Stimulated activated CD4-positive, alpha-beta T cell treated with anti-CD3 and anti-CD28 coated beads, TNF-alpha, amount 100 ng/mL, for 1 hour (primary cell): ENCODE measurements at regions not wholly inside any gene's neighbourhood (a gene's known extent, or its start where the extent isn't known, plus 50 kb on each side); places are given as distances from the start of the nearest gene placed in this dataset.

Experiments used
- DNase-seq, 3 donors: peaks; one replicate each; pipeline ENCODE4 v3.0.0-alpha.2; 2020; ENCODE audit warnings: low read depth in 3 of 3, low spot score in 1 of 3

GRCh38 chr12:130254461-130255276 lies 83.0 kb upstream of the PIWIL1 start:
- no peak for DNase-seq

- DNase-seq, result no peak
These were observed 78.8 kb upstream of the PIWIL1 start for GRCh38 chr12:130258863-130259262.

DNA sequence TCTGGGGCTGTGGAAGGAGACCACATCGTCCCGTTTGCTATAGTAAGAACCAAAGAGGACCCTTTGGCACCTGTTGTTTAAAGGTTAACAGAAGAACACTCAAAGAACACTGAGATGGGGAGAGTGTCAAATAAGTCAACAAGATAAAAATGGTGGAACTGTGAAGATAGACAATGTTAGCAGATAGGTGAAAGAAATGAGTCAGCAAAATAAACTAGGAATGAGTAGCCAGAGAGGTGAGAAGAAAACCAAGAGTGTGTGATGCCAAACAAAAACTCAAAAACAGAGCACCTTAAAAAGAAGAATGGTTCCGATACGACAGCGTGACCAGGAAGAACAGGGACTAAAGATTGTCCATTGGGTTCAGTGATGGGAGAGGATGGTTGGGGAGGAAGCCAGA lies 74.7 kb upstream of the PIWIL1 start:
- no peak for DNase-seq

GRCh38 chr12:130263996-130264395 lies 73.7 kb upstream of the PIWIL1 start:
- no peak for DNase-seq

GRCh38 chr12:130266751-130267150 lies 70.9 kb upstream of the PIWIL1 start:
- DNase-seq, result no peak

- DNase-seq, result no peak
These were observed 57.5 kb upstream of the PIWIL1 start for GRCh38 chr12:130280231-130280630.

DNA sequence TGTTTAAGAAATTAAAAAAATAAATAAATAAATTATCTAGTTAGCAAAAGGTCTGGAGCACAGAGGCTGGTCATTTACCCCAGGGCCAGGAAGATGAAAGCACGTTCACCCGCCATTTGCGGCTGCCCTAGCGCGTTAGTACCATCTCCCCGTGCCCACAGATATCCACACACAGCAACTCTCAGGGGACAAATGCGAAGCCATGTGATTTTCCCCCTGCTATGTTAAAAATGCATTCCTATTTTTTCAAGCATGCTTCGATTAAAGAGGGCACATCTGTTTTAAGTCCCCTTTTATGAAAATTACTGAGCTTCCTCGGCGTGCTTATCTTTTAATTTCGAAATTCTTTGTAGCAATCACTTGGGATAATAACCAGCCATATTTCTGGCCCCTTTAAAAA lies 56.9 kb upstream of the PIWIL1 start:
- DNase-seq, result no peak

DNA sequence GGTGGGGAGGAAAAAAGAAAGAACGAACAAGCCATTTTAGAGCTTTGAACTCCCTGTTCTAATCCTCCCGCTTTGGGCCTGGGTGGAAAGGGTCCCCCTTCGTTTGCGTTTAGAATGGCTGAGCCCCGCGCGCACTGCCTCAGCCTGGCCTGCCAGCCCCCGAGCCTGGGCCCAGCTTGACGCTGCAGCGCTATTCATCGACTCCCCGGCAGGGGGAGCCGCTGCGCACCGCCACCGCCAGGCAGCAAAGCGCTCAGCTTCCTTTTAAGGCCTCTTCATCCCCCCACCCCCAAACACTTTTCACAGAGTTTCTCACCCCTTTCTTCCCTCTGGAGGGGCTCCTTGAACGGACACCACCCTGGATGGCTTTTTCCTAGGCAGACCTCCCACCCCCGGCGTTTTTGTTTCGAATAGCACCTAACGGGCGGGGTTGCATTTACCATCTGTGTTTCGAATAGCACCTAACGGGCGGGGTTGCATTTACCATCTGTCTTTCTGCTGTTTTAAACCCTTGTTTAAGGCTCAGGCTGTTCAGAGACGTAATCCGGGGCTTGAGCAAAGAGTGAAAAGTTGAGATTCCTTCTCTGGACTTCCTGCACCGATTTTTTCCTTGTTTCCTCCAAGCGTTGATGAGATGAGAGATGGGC lies 56.4 kb upstream of the PIWIL1 start:
- DNase-seq, result peak in 2 of 3 donors; percentile 7 to 24

GRCh38 chr12:130286041-130286440 lies 51.6 kb upstream of the PIWIL1 start:
- DNase-seq, result no peak

DNA sequence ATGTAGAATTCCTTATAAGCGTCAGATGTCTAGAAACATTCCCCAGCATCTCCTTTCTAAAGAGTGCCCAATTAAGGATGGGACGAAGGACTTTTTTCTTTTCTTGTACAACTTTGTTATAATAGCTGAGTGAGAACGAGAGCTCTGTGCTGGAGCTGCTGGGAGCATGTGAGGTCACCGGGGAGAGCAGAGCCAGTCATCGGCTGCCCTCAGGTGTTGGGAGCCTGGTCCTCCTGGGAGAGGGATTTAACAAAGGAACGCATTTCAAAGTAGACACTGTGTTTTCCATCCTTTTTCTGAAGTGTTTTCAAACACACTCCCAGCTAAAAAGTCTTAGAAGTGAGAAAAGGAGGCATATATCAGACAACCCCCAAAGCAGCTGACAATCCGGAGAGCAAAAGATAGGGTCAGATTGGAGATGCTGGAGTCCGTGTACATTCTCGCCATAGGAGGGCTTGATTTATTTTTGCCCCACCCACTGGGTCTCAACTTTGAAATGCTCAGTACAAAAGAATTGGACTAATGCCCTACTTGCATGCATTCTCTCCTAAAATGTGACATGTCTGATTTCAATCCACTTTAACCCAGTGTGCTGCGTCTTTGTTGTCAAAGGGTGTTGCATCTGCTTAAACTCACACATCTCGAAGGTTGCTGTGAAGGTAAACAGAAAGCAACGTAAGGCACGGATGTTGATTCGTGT lies 50.8 kb upstream of the PIWIL1 start:
- no peak for DNase-seq
